ELR (cell line): ENCODE measurements at regions not wholly inside any gene's neighbourhood (a gene's known extent, or its start where the extent isn't known, plus 50 kb on each side); places are given as distances from the start of the nearest gene placed in this dataset.

Experiments used
- DNase-seq: peaks from one replicate; pipeline ENCODE4 v3.0.0-alpha.2; 2015; ENCODE audit warnings: low read depth

DNA sequence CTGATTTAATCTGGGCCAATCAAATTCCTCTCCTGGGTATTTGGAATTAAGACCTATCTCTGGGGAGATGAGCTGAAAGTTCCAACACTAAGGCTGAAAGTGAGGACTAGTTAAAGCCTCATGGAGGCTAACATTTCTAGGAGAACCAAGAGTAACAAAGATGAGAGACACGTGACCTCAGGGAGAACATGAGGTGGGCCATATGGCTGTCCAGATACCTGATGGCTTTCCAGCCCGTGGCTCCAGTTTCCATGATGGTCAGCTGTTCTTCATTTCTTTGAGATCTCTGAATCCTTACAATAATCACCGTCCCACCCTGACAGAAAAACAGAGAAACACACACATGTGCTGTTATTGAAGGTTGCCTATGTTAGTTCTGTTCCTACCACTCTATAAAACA lies 66.1 kb downstream of the LEPR start:
- DNase-seq = no peak

DNA sequence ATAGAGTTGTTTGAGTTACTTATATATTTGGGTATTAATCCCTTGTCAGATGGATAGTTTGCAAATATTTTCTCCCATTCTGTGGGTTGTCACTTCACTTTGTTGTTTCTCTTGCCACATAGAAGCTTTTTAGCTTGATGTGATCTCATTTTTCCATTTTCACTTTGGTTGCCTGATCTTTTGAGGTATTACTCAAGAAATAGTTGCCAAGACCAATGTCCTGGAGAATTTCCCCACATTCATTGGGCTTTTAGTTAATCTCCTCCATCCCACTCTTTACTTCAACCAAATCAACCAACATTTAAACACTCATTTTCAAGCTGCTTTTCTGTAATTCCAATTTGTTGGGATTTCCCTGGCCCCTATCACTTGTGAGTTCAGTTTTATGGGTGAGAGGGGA lies 69.0 kb downstream of the LEPR start:
- no peak for DNase-seq

DNA sequence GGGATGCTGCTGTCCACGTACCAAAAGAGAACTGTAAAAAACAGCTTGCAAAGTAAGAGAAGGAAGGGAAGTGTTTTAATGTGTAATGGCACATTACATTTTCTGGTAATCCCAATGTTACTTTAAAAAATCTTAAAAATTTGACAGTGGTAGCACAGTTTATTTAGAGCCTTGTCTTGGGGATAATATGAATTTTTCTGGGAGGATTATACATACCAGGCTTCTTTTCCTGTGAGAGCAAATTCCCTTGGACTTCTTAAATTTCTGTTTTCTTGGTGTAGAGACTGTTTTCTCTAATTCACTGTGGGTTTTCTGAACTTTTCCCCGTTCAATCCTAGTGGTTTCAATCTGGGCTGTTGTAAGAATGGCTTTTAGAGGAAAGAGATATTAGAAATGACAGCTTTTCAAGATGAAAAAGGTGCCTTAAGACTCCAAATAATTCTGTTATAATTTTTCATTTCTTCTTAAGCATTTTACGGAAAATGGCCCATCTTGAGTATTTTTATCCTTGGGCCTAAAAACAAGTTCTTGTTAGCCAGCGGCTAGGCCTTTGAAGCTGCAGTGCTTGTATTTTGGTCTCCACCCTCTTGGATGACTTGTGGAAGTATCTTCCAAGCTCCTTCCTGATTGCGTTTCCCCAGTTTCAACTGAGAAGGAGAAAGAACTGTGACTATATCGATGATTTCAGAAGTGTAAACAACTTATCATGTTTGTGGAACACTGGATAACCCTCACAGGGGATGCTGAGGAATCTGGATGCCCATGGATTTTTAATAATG lies 70.0 kb downstream of the LEPR start:
- DNase-seq = no peak

DNA sequence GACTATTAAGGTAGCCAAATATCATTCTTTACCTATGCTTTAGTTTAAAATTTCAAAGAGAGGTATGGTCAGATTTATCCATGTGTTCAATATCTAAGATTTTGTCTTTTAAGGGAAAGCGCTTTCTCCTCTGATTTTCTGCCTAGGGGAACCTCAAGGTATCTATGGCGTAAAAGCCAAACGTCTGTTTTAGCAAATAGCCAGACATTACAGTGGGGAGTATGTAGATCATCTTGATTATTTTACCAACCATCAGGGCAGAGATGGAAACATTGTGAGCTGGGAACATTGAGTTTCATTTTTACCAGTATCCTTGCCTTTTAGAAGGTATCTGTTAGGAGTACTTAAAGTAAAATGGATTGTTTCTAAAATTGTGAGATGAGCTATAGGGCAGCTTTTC lies 71.0 kb downstream of the LEPR start:
- no peak for DNase-seq

DNA sequence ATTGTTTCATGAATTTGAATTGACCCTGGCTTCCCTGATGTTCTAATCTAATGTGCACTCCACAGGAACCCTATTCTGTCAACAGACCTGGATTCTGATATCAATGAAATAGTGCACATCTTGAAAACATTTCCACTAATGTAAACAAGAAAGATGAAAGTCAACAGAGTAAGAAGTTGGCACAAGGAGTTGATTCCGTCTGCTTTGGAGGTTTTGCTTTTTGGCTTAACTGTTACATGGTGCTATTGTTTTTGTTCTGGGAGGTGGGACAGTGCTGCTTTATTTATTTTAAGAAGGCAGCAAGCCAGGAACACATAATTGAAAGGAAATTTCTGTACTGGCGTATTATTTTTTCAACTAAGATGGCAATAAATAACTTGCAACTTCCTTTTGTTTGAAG lies 73.3 kb downstream of the LEPR start:
- DNase-seq = no peak

DNA sequence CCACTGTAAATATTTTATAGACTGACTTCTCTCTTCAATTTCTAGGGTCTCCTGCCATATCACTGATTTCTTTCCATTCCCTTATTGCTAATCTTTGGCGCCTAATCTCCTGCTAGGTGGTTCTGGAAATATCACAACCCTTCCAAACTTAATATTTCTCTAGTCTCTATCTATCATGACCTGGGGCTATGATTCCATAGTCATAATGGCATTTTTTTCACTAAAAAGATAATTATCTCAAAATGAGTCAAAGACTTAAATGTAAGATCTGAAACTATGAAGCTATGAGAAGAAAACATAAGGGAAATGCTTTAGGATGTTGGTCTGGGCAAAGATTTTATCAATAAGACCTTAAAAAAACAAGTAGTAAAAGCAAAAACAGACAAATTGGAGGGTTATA lies 74.2 kb downstream of the LEPR start:
- DNase-seq = no peak

DNA sequence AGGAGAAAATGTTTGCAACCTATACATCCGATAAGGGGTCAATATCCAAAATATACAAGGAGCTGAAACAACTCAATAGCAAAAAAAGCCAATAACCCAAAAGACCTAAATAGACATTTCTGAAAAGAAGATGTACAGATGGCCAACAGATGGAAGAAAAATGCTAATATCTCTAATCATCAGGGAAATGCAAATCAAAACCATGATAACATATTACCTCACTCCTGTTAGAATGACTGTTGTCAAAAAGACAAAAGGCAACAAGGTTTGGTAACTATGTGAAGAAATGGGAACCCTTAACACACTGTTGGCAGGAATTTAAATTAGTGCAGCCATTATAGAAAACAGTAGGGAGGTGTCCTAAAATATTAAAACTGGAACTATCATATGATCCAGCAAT lies 74.7 kb downstream of the LEPR start:
- no peak for DNase-seq

DNA sequence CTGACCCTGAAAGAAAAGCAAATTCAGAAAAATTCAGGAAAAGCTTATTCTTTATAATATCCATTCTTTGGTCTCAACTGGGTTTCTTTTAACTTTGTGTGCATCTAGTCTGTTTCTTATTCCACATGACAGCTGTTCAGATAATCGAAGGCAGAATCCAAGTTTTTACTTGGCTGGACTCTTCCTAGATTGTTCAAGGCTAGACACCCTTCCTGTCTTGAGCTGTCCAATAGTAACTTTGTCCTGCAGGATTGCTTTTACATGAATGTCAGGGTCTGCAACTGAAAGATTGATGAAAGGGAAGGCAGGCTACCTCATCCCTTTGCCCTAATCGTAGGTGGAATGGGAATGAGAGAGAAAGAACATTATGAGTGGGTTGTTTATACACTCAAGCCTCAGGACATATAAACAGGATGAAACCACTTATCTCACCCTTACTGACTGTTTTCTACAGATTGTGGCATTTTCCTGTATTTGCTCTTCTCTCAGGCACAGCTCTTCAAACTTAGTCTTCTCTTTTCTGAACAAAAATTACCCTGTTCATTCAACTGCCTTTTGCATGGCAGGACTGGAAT lies 76.9 kb downstream of the LEPR start:
- DNase-seq = no peak

DNA sequence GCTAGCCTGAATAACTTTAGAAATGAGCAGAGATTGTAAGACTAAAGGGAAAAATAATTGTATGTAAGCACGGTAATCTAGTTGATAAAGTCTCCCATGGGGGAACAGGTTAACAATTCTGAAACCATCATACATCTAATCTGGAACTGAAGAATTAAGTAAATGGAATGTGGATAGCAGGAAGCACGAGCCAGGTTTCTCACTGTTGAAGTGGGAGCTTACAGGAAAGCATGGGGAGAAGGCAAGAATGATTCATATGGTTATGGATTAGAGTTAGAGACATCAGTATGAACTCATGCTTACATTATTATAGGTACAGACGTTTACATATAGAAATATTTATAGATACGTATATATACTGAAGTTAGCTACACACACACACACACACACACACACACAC lies 83.0 kb downstream of the LEPR start:
- peak; percentile 33 for DNase-seq

DNA sequence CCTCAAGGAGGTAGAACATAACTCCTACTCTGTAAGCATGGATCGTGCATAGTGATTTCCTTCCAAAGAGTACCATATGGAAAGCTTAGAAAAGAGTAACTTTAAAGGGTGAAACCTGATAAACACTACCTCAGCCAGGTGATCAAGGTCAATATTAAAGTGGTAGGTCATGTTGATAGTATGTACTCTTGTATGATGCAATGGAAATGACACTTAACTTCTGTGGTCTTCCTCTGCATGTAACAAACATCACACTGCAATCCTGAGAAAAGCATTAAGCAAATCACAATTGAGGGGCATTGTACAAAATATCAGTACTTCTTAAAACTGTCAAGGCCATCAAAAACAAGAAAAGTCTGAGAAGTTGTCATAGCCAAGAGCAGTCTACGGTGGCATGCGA lies 83.8 kb downstream of the LEPR start:
- DNase-seq = no peak

DNA sequence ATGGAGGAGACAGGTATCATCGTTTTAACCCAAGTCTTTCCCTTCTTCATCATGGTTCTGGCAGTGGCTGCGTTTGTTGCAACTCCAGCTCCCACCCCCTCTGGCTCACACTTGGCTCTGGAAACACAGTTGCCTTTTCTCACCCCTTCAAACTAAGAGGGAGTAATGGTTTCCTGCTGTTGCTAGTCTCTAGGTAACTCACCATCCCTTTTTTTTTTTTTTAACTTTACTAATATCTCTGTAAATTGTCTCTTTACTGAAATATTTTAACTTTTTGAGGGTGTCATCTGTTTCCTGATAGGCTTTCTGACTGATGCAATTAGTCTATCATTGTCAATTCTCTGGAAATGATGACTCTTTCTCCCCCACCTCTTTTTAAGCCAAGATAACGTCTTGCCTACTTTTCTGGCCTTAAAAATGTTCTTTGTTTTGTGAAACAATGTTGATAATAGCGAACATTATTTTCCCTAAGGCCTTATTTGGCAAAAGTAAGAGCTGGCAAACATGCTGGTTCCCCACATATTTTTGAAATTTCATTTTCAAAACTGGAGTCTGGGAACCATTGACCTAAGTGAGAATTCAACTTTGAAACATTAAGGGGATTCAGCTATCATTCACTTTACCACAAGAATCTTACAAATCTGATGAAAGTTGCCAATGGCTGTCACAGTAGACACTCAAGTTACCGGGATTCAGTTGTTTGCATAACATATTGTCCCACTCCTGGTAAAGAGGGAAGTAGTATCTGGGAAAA lies 85.3 kb downstream of the LEPR start:
- no peak for DNase-seq

DNA sequence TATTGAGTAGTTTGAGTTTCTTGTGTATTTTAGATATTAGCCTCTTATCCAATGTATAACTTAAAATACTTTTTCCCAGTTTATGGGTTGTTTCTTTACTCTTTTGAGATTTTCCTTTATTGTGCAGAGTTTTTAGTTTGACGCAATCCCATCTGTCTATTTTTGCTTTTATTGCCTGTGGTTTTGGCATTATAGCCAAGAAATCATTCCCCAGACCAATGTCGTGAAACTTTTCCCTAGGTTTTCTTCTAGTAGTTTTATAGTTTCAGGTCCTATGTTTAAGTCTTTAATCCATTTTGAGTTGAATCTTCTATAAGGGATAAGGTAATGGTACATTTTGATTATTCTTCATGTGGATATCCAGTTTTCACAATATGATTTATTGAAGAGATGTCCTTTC lies 87.6 kb downstream of the LEPR start:
- no peak for DNase-seq

DNA sequence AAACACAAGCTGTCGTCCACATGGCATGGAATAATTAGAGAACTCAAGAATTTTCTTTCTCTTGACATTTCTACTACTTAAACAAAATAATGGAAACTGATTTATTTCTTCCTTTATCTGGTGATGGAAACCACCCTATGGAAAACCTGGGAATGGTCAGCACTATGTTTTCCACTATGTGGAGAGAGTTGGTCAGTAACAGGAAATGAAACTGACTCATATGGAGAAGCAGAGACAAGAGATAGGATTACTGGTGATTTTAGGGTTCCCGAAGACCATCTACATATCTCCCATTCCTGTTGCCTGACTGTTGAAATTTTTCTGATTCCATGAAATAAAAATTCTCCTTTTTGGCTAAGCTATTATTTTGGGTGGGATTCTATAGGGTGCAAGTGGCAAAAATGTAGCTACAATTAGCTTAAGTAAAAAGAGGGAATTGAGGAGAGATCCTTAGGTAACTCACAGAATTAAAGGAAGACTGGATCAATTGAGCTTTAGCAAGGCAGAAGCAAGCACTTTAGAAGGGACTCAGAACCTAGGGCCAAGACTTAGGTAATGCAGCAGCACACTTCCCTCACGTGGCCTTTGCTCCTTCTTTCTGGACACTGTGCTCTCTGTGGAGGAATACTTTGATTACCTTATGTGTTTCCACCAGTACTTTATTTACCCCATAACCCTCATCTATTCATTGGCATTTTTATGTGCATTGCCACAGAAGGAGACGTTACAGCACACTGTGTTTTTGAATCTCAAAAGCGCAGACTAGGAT lies 89.6 kb downstream of the LEPR start:
- peak; percentile 81 for DNase-seq

DNA sequence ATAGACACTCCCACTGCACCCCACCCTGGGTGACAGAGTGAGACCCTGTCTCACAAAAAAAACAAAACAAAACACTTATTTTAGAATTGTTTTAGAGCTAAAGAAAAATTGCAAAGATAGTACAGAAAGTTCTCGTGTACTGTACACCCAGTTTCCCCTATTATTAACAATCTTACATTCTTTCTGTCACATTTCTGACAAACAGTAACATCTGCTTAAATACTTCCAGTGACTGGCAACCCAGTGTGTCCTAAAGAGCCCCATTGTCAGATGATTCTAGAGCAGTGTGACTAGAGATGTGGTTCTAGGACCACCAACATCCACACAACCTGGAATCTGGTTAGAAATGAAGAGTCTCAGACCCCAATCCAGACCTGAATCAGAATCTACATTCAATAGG lies 90.5 kb downstream of the LEPR start:
- no peak for DNase-seq

DNA sequence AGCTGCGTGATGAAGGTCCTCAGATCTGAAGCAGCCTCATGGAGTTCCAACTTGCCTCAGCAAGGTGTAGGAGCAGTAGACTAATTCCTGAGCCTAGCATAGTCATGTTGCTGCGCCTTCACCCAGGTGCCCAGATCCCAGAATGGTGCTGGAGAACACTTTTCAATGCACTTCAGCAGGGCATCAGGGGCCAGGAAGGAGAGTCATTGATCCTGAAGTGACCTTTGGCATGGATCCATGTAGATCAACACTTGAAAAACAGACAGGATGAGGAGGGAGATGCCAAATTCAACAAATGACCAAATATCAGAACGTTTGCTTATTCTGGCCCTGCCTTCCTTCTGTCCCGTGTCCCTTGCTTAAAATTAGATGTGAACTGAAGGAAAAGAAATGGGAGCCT lies 91.9 kb downstream of the LEPR start:
- DNase-seq = no peak

DNA sequence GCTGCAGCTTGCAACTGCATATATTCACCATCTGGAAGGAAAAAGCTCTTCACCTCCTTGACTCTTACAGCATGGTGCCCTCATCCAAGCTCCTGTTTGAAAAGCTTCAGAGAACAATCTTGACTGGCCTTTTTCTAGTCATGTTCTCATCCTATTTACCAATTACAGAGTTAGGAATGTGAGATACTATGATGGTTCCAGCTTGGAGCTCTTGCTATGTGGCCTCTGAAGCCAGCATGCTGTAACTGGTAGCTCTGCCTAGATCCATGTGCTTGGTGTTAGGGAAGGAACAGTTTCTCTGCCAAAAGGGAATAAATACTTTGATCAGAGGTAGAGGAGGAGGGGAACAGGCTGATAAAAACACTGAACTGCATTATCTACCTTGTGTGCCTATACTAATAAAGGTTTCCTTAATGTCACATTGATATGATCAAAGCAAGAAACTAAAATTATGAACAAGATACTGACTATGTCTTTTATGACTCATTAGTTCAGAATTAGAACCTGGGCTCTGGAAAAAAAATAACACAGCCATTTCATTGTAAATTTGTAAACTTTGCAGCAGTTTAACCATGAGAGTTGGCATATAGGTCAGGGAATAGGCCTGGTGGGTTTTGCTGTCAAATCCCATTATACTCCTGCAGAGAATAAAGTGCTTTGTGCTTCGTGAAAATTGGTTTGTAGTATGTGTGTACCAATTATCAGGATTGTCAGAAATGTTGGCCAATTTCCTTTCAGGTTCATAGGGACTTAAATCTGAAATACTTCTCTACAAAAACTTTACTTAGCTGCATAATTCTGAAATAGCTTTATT lies 92.7 kb downstream of the LEPR start:
- DNase-seq = peak; percentile 36

DNA sequence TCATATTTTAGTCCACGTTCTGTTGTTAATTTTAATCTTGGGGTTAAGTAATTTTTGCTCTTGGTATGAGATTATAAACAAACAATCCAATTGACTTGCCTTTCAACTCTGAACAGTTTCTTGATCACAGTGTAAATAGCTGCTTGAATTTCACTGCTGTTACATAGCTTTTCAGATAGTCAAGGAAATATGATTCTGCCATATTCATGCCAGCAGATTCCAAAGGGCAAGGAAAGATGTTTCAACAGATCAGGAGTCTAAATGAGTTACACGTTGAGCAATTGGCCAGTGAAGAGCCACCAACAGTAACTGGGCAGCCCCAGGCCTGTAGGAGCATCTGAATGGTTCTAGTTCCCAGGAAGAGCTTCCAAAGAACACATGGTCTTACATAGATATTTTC lies 93.6 kb downstream of the LEPR start:
- no peak for DNase-seq

DNA sequence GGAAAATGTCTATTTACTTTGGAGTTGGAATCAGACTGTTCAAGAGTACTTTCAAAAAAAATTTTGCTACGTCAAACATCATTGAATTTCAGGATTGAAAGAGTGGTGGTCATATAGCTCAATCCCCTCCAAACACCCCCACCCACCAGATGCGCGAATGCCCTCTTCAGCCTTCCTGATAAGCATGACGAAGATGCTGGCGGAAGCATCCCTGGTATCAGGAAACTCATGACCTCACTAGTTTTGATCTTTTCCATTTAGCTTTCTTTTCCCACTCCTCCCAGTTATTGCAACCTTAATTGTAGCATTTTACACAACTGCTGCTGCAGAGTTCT lies 104.4 kb downstream of the LEPR start:
- no peak for DNase-seq

DNA sequence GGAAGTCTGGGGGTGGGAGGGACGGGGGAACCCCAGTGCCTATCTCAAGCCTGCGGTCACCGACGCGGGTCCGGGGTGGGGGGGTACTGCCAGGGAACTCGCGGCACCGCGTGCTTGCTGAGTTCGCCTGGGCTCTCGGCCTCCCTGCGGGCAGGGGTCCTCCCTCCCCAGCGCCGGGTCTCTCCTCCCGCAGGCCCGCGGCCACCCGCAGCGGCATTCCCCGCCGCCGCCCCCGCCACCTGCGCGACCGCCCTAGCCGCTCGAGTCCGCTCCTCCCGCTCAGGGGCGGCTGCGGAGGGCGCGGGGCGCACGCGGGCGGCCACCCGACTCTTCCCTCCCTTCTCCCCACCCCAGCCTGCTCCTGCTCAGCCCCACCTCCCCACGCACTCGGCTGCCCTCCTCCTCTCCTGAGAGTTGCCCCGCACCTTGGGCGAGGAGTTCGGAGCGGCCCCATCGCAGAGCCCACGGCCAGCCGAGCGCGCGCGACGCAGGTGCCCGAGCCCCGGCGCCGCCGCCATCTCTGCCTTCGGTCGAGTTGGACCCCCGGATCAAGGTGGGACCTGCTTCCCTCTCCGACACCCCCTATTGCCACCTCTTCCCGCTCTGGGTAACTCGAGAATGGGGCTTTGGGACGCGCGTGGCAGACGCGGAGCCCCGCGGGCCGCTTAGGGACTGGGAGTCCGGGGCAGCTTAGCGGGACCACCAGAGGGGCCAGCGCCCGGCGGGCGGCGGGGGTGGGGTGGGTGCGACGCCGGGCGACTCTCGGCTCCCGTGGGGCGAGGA lies 105.0 kb downstream of the LEPR start:
- DNase-seq = no peak

DNA sequence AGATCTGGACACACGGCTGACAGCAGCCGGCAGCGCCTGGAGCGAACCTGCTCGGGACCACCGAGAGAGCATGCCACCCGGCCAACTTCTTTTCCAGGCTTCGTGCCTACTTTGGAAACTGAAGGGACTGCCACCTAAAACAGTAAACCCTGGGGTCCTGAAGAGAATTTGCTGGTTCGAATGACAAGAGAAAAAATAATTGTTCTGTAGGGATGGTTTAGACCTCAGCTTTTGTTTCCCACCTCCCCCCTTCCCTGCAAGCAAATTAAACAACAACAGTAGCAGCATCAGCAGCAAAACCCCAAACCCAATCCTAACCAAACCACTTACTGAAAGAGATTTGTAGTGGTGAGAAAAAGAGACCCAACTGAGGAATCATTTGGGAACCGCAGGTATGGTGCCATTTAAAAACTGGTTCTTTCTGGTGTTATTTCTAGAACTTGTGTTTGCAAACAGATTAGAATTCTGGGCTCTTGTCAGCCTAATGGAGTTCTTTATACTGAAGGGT lies 105.6 kb downstream of the LEPR start:
- DNase-seq = no peak

DNA sequence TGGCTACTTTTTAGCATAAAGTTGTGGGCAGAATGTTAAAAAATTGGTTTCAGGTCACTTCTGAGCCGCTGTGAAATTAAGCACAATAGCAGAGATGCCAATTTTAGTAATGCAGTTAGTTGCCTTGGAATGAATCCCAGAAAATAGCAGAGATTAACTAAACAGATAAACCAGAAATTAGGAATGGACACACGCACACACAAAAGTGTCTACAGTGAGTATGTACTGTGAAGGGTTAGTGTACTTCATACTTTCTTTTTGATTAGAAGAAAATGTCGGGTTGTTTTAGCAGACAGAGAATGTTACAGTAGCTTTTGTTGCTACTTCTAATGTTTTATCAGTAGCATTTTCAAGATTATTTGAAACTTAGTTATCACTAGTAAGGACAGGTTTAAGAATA lies 106.7 kb downstream of the LEPR start:
- peak; percentile 72 for DNase-seq
